Natural killer cell (primary cell): ENCODE measurements at regions not wholly inside any gene's neighbourhood (a gene's known extent, or its start where the extent isn't known, plus 50 kb on each side); places are given as distances from the start of the nearest gene placed in this dataset.
"Not testable (repeated sequence)": the region's sequence is repeated elsewhere in the genome, so short reads cannot be mapped to it uniquely, and the experiment has no call there.

Experiments
- ATAC-seq, 3 donors: fragments of 150-1000 bp in 2 of 3; fragments of 200-7000 bp in 1 of 3; cut with Tn5 transposase; 1 replicate in 1 of 3; 2 replicates in 2 of 3; pipeline ENCODE4 v1.10.0; 2021; ENCODE audit warnings: mild to moderate bottlenecking in 2 of 3, moderate library complexity in 2 of 3
- DNase-seq, 2 donors: peaks; one replicate each; pipeline versions ENCODE4 v3.0.0 to v3.0.0-alpha.2; 2013 to 2021; ENCODE audit warnings: mixed read lengths in 1 of 2
- H3K27ac ChIP-seq: one replicate; pipeline ENCODE4 v1.5.1; 2013; ENCODE audit warnings: mild to moderate bottlenecking, low read length
- H3K27me3 ChIP-seq: one replicate; pipeline ENCODE4 v1.6.1; 2013; ENCODE audit warnings: low read length; ENCODE audit not compliant: control insufficient read depth, insufficient read depth
- H3K36me3 ChIP-seq: one replicate; pipeline ENCODE4 v1.6.1; 2013; ENCODE audit warnings: low read length; ENCODE audit not compliant: control insufficient read depth, insufficient read depth
- H3K4me1 ChIP-seq: one replicate; pipeline ENCODE4 v1.6.1; 2013; ENCODE audit warnings: low read length; ENCODE audit not compliant: control insufficient read depth, insufficient read depth
- H3K4me3 ChIP-seq: one replicate; pipeline ENCODE4 v1.5.1; 2013; ENCODE audit warnings: low read length
- H3K9me3 ChIP-seq: one replicate; pipeline ENCODE4 v1.6.1; 2013; ENCODE audit warnings: low read length; ENCODE audit not compliant: control insufficient read depth, insufficient read depth
- H3K27ac Mint-ChIP-seq, 2 donors: one replicate each; pipeline ENCODE4 v1.8.0; 2022; ENCODE audit warnings: mild to moderate bottlenecking in 2 of 2, mixed read lengths in 2 of 2, moderate library complexity in 1 of 2
- H3K27me3 Mint-ChIP-seq, 2 donors: one replicate each; pipeline ENCODE4 v1.8.0; 2022; ENCODE audit warnings: low read depth in 2 of 2, mixed read lengths in 2 of 2
- H3K36me3 Mint-ChIP-seq: one replicate; pipeline ENCODE4 v1.8.0; 2022; ENCODE audit warnings: mixed read lengths
- H3K4me1 Mint-ChIP-seq, 2 donors: one replicate each; pipeline ENCODE4 v1.8.0; 2022; ENCODE audit warnings: mixed read lengths in 2 of 2
- H3K4me3 Mint-ChIP-seq: one replicate; pipeline ENCODE4 v1.8.0; 2022; ENCODE audit warnings: mild to moderate bottlenecking, moderate library complexity, mixed read lengths
- H3K9me3 Mint-ChIP-seq, 2 donors: one replicate each; pipeline ENCODE4 v1.8.0; 2022; ENCODE audit warnings: mixed read lengths in 2 of 2
- WGBS: methylation state at CpG from one replicate; pipeline ENCODE4 v1.1.7; 2013; ENCODE audit warnings: missing lambda C conversion rate; ENCODE audit not compliant: insufficient coverage; 5-methylcytosine and 5-hydroxymethylcytosine counted together
- intact Hi-C: fragments of 100-400 bp; cut with micrococcal nuclease; formaldehyde crosslinking; loops from one replicate; pipeline ENCODE4 v1.14.2; 2022
- TF ChIP-seq, protein P1 (sequence below): fragments of 200-600 bp; IDR thresholded peaks from one replicate; pipeline ENCODE4 v1.8.0; 2022; ENCODE audit warnings: antibody characterized with exemption

DNA sequence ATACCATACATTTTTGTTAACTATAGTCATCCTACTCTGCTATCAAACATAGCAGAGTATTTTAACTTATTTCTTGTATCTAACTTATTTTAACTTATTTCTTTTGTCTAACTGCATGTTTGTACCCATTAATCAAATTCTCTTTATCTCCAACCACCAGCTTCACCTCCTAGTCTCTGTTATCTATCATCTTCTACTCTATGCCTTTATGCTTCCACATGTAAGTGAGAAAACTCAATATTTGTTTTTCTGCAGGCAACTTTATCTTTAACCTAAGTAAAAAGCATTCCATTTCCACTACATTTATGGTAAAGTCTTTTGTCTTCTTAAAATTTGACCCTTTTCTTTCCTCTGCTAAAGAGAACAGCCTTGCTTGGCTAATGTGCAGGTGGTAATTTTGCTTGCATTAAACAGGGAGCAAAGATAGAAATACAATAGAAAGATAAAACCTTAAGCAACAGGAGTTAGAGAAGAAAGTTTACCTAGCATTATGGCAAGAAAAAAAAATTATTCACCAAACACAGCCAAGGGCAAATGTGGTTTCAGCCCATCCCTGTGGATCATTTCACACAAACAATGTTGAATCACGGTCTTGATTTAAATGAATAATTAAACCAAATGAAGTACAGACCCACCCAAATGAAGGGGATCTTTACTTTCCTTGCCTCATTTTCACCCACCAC is 110.9 kb upstream of the TSPAN8 start:
- no peaks in the 10 kb centered on the region for H3K4me1 ChIP-seq
- intact Hi-C loops: no loop called here
- ATAC-seq (no peak), DNase-seq (no peak)
- H3K4me3 ChIP-seq: no peak overlapping the region
- TF ChIP-seq, protein P1, sequence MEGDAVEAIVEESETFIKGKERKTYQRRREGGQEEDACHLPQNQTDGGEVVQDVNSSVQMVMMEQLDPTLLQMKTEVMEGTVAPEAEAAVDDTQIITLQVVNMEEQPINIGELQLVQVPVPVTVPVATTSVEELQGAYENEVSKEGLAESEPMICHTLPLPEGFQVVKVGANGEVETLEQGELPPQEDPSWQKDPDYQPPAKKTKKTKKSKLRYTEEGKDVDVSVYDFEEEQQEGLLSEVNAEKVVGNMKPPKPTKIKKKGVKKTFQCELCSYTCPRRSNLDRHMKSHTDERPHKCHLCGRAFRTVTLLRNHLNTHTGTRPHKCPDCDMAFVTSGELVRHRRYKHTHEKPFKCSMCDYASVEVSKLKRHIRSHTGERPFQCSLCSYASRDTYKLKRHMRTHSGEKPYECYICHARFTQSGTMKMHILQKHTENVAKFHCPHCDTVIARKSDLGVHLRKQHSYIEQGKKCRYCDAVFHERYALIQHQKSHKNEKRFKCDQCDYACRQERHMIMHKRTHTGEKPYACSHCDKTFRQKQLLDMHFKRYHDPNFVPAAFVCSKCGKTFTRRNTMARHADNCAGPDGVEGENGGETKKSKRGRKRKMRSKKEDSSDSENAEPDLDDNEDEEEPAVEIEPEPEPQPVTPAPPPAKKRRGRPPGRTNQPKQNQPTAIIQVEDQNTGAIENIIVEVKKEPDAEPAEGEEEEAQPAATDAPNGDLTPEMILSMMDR: no peak
- Mint-ChIP-seq H3K4me1 (no peaks in the 10 kb centered on the region), H3K9me3 (peaks cover 15% of the 10 kb centered on the region in 2 donors), H3K36me3 (no peaks in the 10 kb centered on the region), H3K27ac (no peak overlapping the region), H3K27me3 (no peaks in the 10 kb centered on the region), H3K4me3 (no peak overlapping the region)
- H3K36me3 ChIP-seq: no peaks in the 10 kb centered on the region
- no peaks in the 10 kb centered on the region for H3K9me3 ChIP-seq
- WGBS: 93% methylated on average over 1 of the region's 1 CpG
- H3K27me3 ChIP-seq: no peaks in the 10 kb centered on the region
- no peak overlapping the region for H3K27ac ChIP-seq

DNA sequence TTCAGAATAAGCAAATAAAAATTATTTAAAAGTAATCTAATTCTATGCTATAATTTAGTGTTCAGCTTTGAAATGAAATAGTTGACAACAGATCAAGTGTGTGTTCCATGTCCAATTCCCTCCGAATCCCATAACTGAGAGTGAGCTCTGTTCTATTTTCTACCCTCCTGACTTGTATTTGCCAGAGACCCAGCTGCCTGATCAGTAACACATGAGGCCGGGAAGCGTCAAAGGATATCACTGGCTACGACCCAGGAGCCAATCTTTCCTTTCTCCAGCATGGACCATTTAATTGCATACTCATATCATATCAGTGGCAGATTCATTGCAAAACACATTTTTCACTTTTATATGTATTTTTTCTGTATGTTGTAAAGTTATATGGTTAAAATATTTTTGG is 108.8 kb upstream of the TSPAN8 start:
- H3K27ac ChIP-seq: no peak overlapping the region
- H3K27me3 Mint-ChIP-seq: no peaks in the 10 kb centered on the region
- no peak overlapping the region for H3K4me3 ChIP-seq
- intact Hi-C loops: no loop called here
- H3K4me3 Mint-ChIP-seq: no peak overlapping the region
- H3K4me1 Mint-ChIP-seq: no peaks in the 10 kb centered on the region
- no peaks in the 10 kb centered on the region for H3K27me3 ChIP-seq
- H3K9me3 Mint-ChIP-seq: peaks cover 10 to 15% of the 10 kb centered on the region in 2 donors
- no peaks in the 10 kb centered on the region for H3K36me3 ChIP-seq
- no peaks in the 10 kb centered on the region for H3K36me3 Mint-ChIP-seq
- no peak overlapping the region for H3K27ac Mint-ChIP-seq
- no peaks in the 10 kb centered on the region for H3K9me3 ChIP-seq
- 95% methylated on average over 4 of the region's 4 CpGs for WGBS
- TF ChIP-seq, protein P1: no peak
- H3K4me1 ChIP-seq: no peaks in the 10 kb centered on the region
- DNase-seq (no peak), ATAC-seq (no peak)

DNA sequence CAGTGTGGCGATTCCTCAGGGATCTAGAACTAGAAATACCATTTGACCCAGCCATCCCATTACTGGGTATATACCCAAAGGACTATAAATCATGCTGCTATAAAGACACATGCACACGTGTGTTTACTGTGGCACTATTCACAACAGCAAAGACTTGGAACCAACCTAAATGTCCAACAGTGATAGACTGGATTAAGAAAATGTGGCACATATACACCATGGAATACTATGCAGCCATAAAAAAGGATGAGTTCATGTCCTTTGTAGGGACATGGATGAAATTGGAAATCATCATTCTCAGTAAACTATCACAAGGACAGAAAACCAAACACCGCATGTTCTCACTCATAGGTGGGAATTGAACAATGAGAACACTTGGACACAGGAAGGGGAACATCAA is 107.9 kb upstream of the TSPAN8 start:
- H3K27ac ChIP-seq, H3K27me3 ChIP-seq, intact Hi-C loops, H3K4me3 ChIP-seq, H3K36me3 Mint-ChIP-seq, H3K4me1 Mint-ChIP-seq, H3K4me3 Mint-ChIP-seq, H3K27me3 Mint-ChIP-seq, ATAC-seq, DNase-seq, H3K36me3 ChIP-seq, H3K4me1 ChIP-seq, H3K9me3 ChIP-seq, H3K27ac Mint-ChIP-seq: not testable (repeated sequence)
- peaks cover 8 to 13% of the 10 kb centered on the region in 2 donors for H3K9me3 Mint-ChIP-seq
- WGBS: no CpG with 5 or more reads among the region's 3 CpGs

DNA sequence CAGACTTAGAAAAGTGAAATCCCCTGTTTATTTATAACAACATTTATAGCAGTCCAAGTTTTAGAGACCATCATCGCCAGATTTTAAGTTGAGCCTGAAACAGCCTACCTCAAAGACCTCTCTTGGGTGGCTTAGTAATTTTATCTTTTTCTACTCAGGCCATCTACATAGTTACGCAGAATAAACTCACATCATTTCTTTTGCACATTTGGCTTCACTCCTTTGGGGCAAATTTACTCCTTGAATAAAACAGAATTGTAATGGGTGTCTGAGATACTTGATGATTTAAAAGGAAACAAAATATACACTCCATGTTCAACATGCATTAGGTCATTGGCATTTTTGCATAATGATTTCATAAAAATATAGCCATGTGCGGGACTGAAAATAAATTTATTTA is 104.7 kb upstream of the TSPAN8 start:
- Mint-ChIP-seq H3K4me1 (no peaks in the 10 kb centered on the region), H3K36me3 (no peaks in the 10 kb centered on the region), H3K4me3 (no peak overlapping the region), H3K9me3 (peaks cover 8 to 12% of the 10 kb centered on the region in 2 donors), H3K27me3 (no peaks in the 10 kb centered on the region), H3K27ac (no peak overlapping the region)
- ATAC-seq: no peak
- TF ChIP-seq, protein P1: no peak
- no peaks in the 10 kb centered on the region for H3K9me3 ChIP-seq
- H3K4me3 ChIP-seq: no peak overlapping the region
- no peaks in the 10 kb centered on the region for H3K36me3 ChIP-seq
- DNase-seq: no peak
- H3K27me3 ChIP-seq: no peaks in the 10 kb centered on the region
- intact Hi-C loops: no loop called here
- no peak overlapping the region for H3K27ac ChIP-seq
- H3K4me1 ChIP-seq: no peaks in the 10 kb centered on the region
- WGBS: 76% methylated on average over 2 of the region's 3 CpGs
